AG10803 (cell line): ENCODE measurements at regions not wholly inside any gene's neighbourhood (a gene's known extent, or its start where the extent isn't known, plus 50 kb on each side); places are given as distances from the start of the nearest gene placed in this dataset.

Experiments used
- DNase-seq: peaks from one replicate; pipeline ENCODE4 v3.0.0; 2010; ENCODE audit warnings: low read depth
- H3K4me3 ChIP-seq: 2 replicates; pipeline ENCODE4 v1.5.1; 2011; ENCODE audit warnings: mild to moderate bottlenecking, low read length, control low read depth
- CTCF ChIP-seq: conservative IDR thresholded peaks from 2 replicates; pipeline ENCODE4 v1.5.1; 2011; ENCODE audit warnings: mild to moderate bottlenecking, low read length, control low read depth, inconsistent platforms

GRCh38 chr6:164014346-164015087, 600.0 kb downstream of the QKI start:
- H3K4me3 ChIP-seq = no peak overlapping the region
- no peak for DNase-seq
- TF ChIP-seq CTCF = no peak

DNA sequence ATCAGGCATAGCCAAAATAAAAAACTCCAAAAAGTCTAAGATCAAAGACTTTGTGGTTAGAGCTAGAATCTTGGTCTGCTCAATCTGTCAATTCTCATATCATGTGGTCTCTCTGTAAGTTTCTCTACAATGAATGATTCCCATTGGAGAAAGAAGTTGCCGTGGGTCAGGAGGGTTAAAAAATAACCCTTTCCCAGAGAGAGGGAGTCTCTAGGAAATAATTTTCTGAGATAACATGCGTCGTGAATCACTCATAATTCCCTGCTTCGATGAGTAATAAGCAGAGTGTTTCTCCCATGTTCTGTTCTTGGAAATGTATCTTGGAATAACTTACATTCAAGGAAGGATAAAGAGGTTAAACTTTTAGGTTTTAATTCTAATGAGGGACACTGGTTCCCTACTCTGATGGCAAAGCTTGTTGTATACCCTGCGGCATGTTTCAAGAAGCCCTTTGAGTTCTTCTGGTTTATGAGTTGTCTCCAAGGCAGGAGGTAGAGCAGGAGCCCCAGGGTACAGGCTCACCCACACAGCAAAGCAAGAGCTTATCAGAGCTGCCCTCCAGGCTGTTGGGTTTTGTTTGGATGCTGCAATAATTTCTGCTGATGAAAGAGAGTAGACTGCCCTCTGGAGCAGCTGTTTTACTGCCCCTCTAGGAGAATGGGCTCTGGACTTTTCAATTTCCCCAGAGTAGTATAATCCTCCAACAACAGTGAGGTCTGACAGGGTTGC, 599.1 kb downstream of the QKI start:
- no peak for DNase-seq
- H3K4me3 ChIP-seq = no peak overlapping the region
- no peak for TF ChIP-seq CTCF

DNA sequence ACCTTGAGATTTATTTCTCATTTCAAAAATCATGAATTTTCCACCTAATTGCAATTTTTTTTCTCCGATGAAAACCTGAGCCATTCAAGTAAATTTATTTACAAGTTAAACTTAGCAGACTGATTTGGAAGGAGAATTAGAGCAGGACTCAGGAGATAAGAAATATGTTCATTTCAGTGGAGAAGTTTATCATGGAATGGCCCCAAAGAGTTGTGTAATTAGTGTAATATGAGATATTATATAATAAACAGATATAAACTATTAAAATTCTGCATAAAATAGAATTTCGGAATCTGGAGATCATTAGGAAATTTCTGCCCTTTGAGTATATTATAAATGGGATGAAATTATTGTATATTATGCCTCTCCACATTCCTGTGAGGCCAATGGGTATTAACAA, 596.8 kb downstream of the QKI start:
- no peak overlapping the region for H3K4me3 ChIP-seq
- TF ChIP-seq CTCF = no peak
- no peak for DNase-seq

GRCh38 chr6:164010441-164011103, 596.1 kb downstream of the QKI start:
- DNase-seq = no peak
- TF ChIP-seq CTCF = no peak
- H3K4me3 ChIP-seq = no peak overlapping the region

GRCh38 chr6:164008902-164009301, 594.4 kb downstream of the QKI start:
- H3K4me3 ChIP-seq = no peak overlapping the region
- no peak for TF ChIP-seq CTCF

DNA sequence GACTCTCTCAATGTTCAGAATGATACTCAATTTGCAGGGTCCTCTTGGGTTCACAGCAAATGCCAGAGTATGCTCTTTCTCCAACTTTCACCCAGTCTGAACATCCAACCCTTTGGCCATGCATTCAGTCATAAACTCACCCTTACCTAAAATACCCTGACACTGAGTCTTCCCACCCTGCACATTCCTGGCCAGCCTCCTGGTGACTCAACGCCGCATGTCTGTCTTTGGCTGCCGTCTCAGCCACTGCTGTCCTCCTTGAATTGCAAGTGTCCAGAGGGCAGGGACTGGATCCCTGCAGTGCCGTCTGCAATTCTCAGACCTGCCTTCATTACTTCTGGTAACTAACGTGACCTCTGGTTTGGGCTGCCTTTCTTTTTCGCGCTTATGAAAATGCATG, 593.4 kb downstream of the QKI start:
- DNase-seq = no peak
- TF ChIP-seq CTCF = no peak
- H3K4me3 ChIP-seq = no peak overlapping the region

More at GRCh38 chr6:164008902-164009301, 594.4 kb downstream of the QKI start:
- no peak for DNase-seq
